ENCODE measurements at regions not wholly inside any gene's neighbourhood (a gene's known extent, or its start where the extent isn't known, plus 50 kb on each side); places are given as distances from the start of the nearest gene placed in this dataset.
"Not testable (repeated sequence)": the region's sequence is repeated elsewhere in the genome, so short reads cannot be mapped to it uniquely, and the experiment has no call there.

DNA sequence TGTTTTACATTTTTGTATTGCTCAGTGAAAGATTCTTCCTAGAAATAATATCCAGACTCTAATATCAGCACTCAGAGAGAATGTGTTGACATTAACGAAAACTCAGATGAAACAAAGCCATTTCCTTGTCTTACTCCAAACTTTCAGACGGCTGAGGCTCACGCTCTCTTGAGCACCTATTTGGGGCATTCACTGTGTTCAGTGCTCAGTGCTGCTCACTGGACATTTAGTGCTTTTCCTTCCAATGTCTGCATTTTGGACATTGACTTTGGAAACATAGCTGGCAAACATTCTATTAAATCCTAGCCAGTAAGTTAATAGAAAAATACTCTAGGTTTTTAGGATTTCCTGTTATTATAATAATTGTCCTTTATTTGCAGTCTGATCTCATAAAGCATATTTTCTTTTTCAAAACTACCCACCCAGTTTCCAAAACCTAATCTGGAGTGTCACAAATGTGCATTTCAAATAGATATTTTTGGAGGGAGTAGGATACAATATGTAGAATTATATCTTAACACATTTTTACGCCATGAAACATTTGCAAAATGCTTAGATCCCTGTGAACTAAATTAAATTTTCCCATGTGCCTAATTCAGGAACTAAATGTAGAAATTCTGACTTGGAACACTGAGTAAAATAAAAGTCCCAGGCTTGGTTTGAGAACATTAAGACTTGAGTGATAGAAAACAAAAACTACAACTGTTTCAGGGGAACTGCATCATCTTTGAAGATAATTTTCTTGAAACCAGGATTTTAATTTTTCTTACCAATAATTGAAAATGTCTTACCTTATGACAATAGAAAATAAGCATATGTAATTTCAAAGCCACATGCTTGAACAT is 91.7 kb upstream of the B3GAT2 start:
- intact Hi-C loops (cut with micrococcal nuclease) = no loop called here
- ATAC-seq = no peak
- no peak for DNase-seq

DNA sequence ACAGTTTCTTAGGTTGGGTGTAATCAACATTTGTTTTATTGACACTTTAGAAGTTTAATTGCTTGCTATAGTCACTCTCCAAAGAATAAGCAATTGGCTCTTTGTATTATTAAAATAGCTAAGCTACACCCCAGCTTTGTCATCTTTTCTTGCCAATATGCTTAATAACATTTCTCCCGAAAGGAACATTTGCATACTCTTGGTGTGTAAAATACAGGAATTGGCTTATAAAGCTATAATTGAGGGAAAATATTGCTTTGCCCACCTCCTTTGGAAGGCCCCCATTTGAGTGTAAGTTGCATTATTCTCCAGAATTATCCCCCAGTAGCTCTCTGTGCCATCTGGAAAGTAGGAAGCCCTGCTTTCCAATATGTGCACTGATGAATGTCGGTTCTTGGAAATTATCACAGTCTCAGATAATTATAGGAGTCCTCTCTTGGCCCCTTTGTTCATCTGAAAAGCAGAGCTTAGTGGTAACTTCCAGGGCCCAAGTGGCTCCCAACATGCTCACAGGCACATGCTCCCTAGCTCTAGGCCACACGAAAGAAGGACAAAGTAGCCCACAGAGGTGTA is 92.4 kb upstream of the B3GAT2 start:
- no peak for ATAC-seq
- intact Hi-C loops (cut with micrococcal nuclease) = no loop called here
- no peak for DNase-seq

DNA sequence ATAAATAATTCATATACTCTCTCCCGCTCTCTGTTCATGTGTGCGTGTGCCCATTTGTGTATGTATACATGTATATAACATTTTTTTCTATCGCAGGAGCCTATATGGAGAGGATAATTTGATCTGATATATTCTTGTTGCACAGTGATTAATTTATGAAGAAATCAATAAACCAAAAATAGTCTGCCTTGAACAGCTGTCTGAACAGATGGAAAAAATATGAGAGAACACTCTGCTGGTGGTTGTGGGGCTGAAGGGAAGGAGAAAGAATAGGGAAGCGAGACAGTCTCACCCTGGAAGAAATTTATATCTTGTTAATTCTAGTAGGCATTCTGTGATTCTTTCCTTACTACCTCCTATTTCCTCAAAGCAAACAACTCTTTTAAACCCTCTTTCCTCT is 96.6 kb upstream of the B3GAT2 start:
- ATAC-seq (no peak), DNase-seq (no peak)
- intact Hi-C loops (cut with micrococcal nuclease) = no loop called here

DNA sequence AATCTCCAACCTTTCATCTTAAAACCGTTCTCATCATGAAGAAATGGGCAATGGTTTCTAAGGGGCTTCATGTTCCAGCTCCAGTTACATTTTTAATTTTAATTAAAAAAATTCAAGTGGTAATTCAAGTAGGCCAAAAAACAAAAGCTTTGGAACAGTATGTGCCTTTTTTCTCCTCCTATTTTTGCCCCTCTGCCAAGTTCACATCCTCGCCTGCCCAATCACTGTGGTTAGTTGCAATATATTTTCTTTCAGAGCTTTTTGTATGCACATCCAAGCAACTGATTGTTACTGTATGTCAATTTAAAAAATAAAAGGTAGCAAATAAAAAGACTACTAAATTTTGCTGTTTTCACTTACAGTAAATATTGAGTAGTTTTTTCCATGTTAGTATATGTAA is 99.8 kb upstream of the B3GAT2 start:
- DNase-seq (no peak), ATAC-seq (no peak)
- intact Hi-C loops (cut with micrococcal nuclease) = no loop called here

DNA sequence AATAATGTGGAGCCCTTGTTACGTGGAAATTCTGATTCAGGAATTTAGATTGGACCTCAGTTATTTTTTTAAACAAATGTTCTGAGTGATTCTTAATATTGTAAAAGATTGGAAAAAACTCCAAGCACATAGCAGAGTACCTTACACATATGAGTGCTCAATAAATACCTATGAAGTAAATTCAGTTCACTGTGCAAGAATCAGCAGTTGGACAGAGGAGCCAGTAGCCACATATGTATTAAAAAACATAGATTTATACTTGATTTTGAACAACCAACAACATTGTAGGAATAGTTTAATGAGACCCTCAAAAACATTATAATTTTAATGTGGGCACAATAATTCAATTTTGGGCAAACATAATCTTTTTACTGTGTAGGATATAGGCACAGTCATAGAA is 109.3 kb upstream of the B3GAT2 start:
- intact Hi-C loops (cut with micrococcal nuclease) = no loop called here
- ATAC-seq = no peak

DNA sequence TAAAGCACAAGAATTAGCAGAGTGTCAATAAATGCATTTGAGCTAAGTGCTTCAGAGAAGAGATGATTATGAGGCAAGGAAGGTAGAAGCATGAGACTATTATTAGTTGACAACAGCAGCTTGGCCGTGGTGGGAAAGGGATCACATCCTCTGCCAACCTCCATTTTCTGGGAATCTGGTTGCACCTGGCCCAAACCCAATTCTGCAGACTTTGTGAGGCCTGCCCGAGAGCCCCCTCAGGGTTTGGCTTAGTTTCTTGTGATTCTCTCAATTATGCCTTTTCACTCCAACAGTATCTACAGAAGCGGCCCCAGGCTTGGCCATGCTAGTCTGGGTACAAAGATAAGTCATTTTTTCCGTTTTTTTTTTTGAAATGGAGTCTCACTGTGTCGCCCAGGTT is 111.0 kb upstream of the B3GAT2 start:
- no peak for ATAC-seq
- DNase-seq = no peak
- intact Hi-C loops (cut with micrococcal nuclease) = no loop called here

More for the DNA sequence above, 109.3 kb upstream of the B3GAT2 start:
- DNase-seq = no peak

DNA sequence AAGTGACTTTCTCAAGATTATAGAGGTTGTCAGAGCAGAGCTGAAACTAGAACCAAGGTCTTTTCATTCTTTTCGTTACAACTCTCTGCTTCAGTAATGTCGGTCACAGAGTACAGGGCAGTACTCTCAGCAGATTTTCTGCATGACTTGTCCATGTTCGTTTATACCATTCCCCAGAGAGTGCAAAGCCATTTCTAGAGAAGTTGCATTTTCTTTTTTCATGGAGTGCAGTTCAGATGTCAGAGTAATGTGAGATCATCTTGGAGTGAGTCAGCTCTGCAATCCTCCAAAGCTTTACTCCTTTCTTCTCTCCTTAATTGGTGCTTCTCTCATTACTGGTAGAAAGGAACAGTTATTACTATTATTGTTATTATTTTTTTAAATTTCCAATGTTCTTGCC is 115.6 kb upstream of the B3GAT2 start:
- DNase-seq (no peak), ATAC-seq (peak; percentile 59)
- intact Hi-C loops (cut with micrococcal nuclease) = no loop called here

DNA sequence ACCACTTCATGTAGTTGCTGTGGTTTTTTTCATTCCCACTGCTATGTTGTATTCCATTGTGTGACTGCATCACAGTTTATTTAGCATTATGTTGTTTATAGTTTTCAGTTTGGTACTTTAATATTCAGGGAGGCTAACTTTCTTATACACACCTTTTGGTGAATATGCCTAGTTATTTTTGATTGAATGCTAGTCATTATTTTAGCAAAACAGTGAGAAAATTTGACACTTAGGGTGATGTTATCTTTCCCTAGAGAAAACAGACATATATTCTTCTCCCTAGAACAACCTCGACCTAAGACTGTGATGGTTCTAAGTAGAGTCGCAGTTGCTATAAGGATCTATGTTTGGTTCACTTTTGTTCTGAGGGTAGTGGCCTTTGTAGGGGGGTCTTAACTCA is 120.8 kb upstream of the B3GAT2 start:
- DNase-seq (no peak), ATAC-seq (no peak)
- intact Hi-C loops (cut with micrococcal nuclease) = no loop called here

DNA sequence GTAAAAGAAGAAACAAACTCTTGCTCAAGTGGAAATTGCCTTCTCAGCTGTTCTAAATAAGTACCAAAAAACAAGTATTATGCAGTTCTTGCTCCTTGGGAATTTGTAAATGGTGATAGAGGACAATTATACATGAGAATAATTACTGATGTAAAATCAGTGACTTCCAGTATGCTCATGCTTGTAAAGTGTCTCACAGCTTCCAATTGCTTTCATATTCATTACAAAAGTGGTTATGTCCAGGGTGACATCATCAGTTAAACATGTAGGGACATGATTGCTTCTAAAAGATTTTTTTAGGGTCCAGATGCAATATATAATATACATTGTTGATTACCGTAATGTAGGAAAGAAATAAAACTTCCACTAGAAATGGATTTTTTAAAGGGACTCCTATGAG is 122.8 kb upstream of the B3GAT2 start:
- intact Hi-C loops (cut with micrococcal nuclease) = no loop called here
- DNase-seq = no peak
- no peak for ATAC-seq

DNA sequence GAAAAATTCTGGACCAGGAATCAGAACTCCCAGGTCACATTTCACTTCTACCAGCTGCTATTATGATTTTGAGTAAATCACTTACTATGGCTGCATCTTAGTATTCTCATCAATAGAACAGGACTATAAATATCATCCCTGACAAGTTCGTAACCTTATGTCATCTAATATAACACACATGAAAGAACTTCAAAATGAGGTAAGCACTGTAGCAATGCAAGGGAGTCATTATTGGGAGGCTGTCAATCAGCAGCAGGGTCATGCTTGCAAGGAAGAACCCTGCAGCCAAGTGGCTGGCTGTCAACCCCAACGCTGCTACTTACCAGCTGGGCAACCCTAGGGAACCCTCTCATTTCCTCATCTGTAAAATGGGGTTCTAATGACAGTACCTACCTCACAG is 123.3 kb upstream of the B3GAT2 start:
- DNase-seq (no peak), ATAC-seq (no peak)
- intact Hi-C loops (cut with micrococcal nuclease) = no loop called here

DNA sequence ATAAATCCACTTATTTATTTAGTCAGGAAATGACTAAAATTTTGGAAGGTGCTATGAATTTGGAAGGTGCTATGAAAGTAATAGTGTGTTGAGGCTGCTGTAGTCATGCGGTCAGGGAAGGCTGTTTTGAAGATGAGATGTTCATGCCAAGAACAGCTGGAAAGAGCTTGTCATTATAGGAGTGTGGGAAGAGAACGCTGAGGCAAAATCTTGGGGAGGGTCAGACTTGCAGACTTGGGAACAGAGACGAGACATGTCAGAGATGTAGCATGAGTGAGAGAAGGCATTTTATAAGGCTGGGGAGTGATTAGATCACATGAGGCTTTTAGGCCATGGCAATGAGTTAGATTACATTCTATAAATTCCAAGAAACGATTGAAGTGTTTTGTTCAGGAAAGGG is 124.0 kb upstream of the B3GAT2 start:
- DNase-seq = no peak
- ATAC-seq = peak; percentile 65
- intact Hi-C loops (cut with micrococcal nuclease) = no loop called here

DNA sequence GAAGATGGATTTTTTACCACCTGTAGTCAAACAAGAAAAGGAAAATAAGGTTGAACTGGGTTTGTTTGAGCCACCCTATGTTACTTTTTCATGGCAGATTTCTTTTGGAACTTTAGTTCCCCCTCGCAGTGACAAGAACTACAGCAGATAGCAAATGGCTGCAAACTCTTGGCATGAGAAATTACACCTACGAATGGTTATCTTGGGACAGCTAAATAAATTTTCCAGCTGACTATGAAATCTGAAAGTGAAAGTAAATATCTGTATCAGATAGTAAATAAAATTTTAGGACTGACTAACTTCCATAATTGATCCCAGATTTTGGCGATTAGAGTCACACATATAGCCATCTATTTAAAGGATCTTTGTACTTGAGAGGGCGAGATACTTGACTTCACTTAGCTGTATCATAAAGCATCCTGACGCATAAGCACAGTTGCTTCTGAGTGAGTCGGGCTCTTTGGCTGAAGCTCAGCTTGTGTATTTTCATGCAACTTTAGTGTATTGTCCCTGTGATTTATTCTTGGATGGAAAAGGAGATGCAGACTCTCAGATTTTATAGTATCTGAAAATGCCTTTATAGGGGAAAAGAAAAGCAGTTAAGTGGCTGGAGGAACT is 125.3 kb upstream of the B3GAT2 start:
- intact Hi-C loops (cut with micrococcal nuclease) = no loop called here
- DNase-seq (no peak), ATAC-seq (peak; percentile 23)

DNA sequence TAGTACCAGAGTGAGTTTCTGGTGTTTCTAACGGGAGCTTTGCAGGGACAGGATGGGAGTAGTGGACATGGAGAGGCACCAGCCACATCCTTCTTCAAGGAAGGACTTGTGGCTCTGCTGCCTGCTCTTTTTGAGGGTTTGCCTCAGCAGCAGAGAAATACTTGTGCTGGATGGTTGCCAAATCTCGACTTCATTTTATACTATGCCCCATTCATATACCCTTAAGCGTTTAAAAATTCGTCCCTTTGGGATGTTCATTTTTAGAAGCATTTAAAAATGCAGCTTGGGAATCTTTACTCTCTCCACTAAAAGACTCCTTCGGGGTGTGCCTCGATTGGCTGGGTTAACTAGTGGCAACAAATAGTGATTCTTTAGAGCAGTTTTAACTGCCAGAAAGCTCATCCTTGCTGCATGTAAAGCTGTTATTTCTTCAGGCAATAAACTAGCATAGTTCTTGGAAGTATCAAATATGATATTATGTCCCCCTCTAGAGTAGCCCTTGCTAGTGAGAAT is 126.5 kb upstream of the B3GAT2 start:
- intact Hi-C loops (cut with micrococcal nuclease) = no loop called here
- DNase-seq (no peak), ATAC-seq (no peak)

DNA sequence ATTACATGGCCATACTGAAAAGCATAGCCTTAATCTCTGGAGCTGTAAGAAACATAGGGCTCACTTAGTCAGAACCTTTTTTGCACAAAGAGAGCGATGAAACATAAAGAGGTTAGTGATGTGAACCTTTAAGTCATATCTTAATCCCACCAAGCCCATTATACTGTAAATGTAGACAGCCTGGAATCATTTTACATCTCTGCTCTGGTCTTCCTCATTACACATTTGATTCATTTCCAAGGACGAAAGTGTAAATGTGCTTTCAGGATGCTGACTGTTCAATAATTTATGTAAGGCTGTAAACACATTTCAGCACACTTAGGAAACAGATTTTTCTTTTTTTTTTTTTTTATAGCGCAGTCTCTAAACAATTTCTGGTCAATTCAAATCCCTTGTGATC is 131.3 kb upstream of the B3GAT2 start:
- DNase-seq = no peak
- no peak for ATAC-seq
- intact Hi-C loops (cut with micrococcal nuclease) = no loop called here

DNA sequence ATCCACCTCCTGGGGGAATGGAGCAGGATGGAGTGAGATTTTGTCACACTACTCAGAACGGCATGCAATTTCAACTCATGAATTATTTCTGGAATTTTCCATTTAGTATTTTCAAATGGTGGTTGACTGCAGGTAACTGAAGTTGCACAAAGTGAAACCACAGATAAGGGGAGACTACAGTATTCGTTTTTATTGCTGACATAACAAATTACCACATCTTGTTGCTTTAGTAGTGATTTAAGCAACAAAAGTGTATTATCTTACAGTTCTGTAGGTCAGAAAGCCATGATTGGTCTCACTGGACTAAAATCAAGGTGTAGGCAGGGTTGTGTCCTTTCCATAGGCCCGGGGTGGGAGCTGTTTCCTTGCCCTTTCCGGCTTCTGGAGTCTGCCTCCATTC is 133.4 kb upstream of the B3GAT2 start:
- DNase-seq (no peak), ATAC-seq (no peak)
- intact Hi-C loops (cut with micrococcal nuclease) = no loop called here

DNA sequence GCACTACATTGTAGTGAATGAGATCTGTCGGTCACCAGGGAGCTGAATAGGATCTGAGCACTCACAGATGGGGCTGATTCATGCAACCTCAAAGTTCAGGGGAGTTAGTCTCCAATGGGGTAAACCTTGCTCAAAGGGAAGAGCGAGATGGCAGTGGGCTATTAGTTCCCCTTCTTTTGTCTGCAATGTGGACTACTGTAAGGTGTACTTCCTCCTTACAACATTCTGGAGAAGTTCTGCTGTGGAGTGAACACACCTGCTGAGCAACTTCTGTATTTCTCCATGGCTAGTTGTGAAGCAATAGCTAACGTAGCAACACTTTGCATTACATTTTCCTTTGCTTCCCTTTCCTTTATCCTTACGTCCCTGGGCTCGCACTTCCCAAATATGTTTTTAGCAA is 134.3 kb upstream of the B3GAT2 start:
- intact Hi-C loops (cut with micrococcal nuclease) = no loop called here

DNA sequence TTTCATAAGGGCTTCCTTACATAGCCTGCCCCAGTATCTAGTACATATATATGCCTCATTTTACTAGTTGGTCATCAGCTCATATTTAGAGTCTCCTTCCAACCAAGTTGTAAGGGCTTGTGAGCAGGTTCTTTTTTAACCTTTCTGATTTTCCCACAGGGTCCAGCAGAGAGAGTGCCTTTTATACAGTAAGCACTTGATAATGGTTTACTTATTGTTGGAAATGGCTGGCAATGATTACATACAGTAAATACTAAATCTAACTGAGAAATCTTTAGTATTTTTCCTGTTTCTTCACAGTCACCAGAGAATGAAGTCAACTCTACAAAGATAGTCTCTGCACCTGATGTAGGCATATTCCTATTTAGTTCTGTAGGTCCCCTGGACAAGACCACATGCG is 135.1 kb upstream of the B3GAT2 start:
- DNase-seq = no peak
- no peak for ATAC-seq
- intact Hi-C loops (cut with micrococcal nuclease) = no loop called here

More for the DNA sequence above, 134.3 kb upstream of the B3GAT2 start:
- ATAC-seq = no peak
- DNase-seq = no peak

DNA sequence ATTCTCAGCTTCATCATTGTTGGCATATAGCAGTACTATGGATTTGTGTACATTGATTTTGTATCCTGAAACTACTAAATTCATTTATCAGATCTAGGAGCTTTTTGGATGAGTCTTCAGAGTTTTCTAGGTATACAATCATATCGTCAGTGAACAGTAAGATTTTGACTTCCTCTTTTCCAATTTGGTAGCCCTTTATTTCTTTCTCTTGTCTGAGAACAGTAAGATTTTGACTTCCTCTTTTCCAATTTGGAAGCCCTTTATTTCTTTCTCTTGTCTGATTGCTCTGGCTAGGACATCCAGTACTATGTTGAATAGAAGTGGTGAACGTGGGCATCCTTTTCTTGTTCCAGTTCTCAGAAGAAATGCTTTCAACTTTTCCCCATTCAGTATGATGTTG is 140.4 kb upstream of the B3GAT2 start:
- intact Hi-C loops (cut with micrococcal nuclease) = not testable (repeated sequence)

DNA sequence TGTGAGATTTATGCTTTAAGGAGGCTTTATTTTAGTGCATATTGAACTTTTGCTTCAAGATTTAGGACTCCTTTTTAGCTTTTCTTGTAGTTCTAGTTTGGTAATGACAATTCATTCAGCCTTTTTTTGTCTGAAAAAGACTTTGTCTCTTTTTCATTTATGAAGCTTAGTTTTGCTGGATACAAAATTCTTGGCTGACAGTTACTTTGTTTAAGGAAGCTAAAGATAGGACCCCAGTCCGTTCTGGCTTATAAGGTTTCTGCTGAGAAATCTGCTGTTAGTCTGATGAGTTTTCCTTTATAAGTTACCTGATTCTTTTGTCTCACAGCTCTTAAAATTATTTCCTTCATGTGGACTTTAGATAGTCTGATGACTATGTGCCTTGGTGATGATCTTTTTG is 142.8 kb upstream of the B3GAT2 start:
- ATAC-seq (no peak), DNase-seq (no peak)
- intact Hi-C loops (cut with micrococcal nuclease) = no loop called here

More for the DNA sequence above, 140.4 kb upstream of the B3GAT2 start:
- not testable (repeated sequence) for DNase-seq, ATAC-seq

DNA sequence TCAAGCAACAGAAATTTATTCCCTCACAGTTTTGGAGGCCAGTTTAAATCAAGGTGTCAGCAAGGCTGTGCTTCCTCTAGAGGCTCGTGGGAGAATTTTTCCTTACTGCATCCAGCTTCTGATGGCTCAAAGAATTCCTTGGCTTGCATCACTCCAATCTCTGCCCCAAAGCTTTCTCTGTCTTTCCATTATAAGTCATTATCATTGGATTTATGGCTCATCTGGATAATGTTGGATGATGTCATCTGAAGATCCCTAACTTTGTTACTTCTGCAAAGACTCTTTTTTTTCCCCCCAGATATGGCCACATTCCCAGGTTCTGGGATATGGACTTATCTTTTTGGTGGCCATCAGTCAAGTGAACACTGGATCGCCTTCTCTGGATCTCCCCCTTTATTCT is 146.3 kb upstream of the B3GAT2 start:
- intact Hi-C loops (cut with micrococcal nuclease) = no loop called here
- DNase-seq (no peak), ATAC-seq (no peak)

DNA sequence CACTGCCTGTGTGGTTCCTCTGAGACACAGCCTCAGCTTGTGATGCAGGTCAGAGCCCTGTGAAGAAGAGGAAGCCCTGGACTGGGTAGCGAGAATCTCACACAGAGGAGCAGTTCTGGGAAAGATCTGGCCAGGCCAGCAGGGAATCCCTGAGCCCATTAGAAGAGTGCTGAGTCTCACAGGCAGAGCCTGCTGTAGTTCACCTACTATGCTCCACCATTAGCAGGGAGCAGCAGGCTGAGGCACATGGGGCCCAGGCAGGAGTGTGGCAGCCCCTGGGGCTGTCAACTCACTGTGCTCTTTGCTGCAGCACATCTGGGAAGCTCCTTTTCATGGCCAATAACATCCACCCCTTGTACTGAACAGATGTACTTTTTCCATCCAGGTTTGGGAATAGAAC is 146.8 kb upstream of the B3GAT2 start:
- intact Hi-C loops (cut with micrococcal nuclease) = no loop called here
- ATAC-seq = no peak

More for the DNA sequence above, 146.8 kb upstream of the B3GAT2 start:
- no peak for DNase-seq
